ENCODE measurements at regions not wholly inside any gene's neighbourhood (a gene's known extent, or its start where the extent isn't known, plus 50 kb on each side); places are given as distances from the start of the nearest gene placed in this dataset.

GRCh38 chr4:20317424-20317985, 65.8 kb downstream of the SLIT2 start:
- Histone ChIP-seq H3K9me1 (replicated peaks; ENCODE audit: control insufficient read depth, extremely low read depth, insufficient read depth, low read length) (no peaks in the 10 kb centered on the region), H3K9me3 (replicated peaks; ENCODE audit: control insufficient read depth, insufficient read depth, low read length) (no peaks in the 10 kb centered on the region), H3K4me2 (ENCODE audit: insufficient read depth, low read length) (no peak overlapping the region), H3K9ac (replicated peaks; ENCODE audit: extremely low read depth, insufficient read depth, low read length) (no peak overlapping the region), H3K4me1 (ENCODE audit: control insufficient read depth, extremely low read depth, insufficient read depth, low read length) (no peaks in the 10 kb centered on the region), H3K79me2 (ENCODE audit: control insufficient read depth, insufficient read depth, low read length) (no peaks in the 10 kb centered on the region), H2AFZ (ENCODE audit: low read depth, low read length) (no peak overlapping the region), H4K20me1 (replicated peaks; ENCODE audit: control insufficient read depth, extremely low read depth, insufficient read depth, low read length) (no peaks in the 10 kb centered on the region), H3K36me3 (ENCODE audit: control insufficient read depth in 2 of 2, extremely low read depth in 1 of 2, insufficient read depth in 2 of 2, low read length in 2 of 2) (no peaks in the 10 kb centered on the region), H3K4me3 (replicated peaks in 1 of 3; ENCODE audit: insufficient read depth in 1 of 3, low read depth in 1 of 3, low read length in 3 of 3) (no peak overlapping the region), H3K27me3 (ENCODE audit: control insufficient read depth in 2 of 2, insufficient read depth in 2 of 2, low read length in 2 of 2) (no peaks in the 10 kb centered on the region), H3K27ac (ENCODE audit: insufficient read depth, low read depth, low read length) (no peak overlapping the region)
- no TSS peak for BruUV-seq (replicated peaks)
- intact Hi-C loops (cut with micrococcal nuclease) (no loop called here), dilution Hi-C loops (cut with MboI; ENCODE audit: extremely low pct_ligation_motif_present, low sequenced_read_pairs) (no loop called here)
- no peak for TF ChIP-seq POLR2AphosphoS5 (IDR thresholded peaks at IDR 0.05; ENCODE audit: insufficient read depth, low read depth, low read length)
- TF ChIP-seq EZH2 (IDR thresholded peaks at IDR 0.05; ENCODE audit: borderline replicate concordance, low read depth, low read length, severe bottlenecking): no peak
- TF ChIP-seq MAX (IDR thresholded peaks at IDR 0.05; ENCODE audit: insufficient read depth, insufficient read length): no peak
- TF ChIP-seq JUN (IDR thresholded peaks at IDR 0.05; ENCODE audit: borderline replicate concordance, insufficient read depth, insufficient read length, low read depth): no peak
- no peak for TF ChIP-seq MYC (IDR thresholded peaks at IDR 0.05; ENCODE audit: low read depth, low read length)
- no peak for TF ChIP-seq POLR2A (IDR thresholded peaks at IDR 0.05; ENCODE audit: low read depth, low read length)
- no peak for TF ChIP-seq GATA2 (IDR thresholded peaks at IDR 0.05; ENCODE audit: insufficient read depth, insufficient read length, low read depth, low read length)
- TF ChIP-seq FOS (IDR thresholded peaks at IDR 0.05; ENCODE audit: borderline replicate concordance, insufficient read depth, low read length): no peak
- no peak for TF ChIP-seq CTCF (IDR thresholded peaks at IDR 0.05; ENCODE audit: extremely low read depth in 1 of 2, insufficient read depth in 1 of 2, low read depth in 1 of 2, low read length in 2 of 2)
- ChIA-PET CTCF (interaction anchor here (1.0 to 2.1 kb wide), 5 partner anchors 10 to 367 kb away, joined by 3 to 8 read pairs (median 3); no protein-coding TSS in a partner anchor), POLR2A (no interaction called here)
- FAIRE-seq (no peak), DNase-seq (ENCODE audit: low read depth, low spot score) (no peak)

Data from endothelial cell of umbilical vein (primary cell).